ENCODE measurements at regions not wholly inside any gene's neighbourhood (a gene's known extent, or its start where the extent isn't known, plus 50 kb on each side); places are given as distances from the start of the nearest gene placed in this dataset.

DNA sequence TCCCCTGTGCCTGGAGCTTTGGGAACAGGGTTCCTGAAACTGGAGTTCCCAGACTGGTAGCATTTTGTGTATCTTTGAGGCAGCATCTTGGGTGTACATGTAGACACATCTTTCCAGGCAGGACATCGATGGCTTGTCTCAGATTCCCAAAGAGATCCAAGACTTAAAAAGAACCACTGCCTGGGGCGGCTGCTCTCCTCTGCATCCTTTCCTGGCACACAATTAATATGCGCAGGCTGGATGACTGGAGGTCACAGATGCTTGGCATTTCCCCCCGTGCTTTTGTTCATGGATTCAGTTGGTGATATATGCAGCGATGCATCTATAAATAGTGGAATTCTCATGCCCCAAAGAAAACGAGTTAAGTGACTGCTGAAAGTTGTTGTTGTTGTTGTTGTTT lies 80.5 kb downstream of the CLDN34 start:
- TF ChIP-seq, protein P1, sequence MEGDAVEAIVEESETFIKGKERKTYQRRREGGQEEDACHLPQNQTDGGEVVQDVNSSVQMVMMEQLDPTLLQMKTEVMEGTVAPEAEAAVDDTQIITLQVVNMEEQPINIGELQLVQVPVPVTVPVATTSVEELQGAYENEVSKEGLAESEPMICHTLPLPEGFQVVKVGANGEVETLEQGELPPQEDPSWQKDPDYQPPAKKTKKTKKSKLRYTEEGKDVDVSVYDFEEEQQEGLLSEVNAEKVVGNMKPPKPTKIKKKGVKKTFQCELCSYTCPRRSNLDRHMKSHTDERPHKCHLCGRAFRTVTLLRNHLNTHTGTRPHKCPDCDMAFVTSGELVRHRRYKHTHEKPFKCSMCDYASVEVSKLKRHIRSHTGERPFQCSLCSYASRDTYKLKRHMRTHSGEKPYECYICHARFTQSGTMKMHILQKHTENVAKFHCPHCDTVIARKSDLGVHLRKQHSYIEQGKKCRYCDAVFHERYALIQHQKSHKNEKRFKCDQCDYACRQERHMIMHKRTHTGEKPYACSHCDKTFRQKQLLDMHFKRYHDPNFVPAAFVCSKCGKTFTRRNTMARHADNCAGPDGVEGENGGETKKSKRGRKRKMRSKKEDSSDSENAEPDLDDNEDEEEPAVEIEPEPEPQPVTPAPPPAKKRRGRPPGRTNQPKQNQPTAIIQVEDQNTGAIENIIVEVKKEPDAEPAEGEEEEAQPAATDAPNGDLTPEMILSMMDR (IDR thresholded peaks at IDR 0.05; ENCODE audit: borderline replicate concordance, extremely low read depth, low read length, poor library complexity, severe bottlenecking), result no peak
- no peak for TF ChIP-seq EZH2 (IDR thresholded peaks at IDR 0.05; ENCODE audit: borderline replicate concordance, low read depth, low read length, severe bottlenecking)
